Liver (tissue), 8 donors: ENCODE measurements at regions not wholly inside any gene's neighbourhood (a gene's known extent, or its start where the extent isn't known, plus 50 kb on each side); places are given as distances from the start of the nearest gene placed in this dataset.

Experiments used
- DNase-seq: peaks from one replicate; pipeline ENCODE4 v3.0.0-alpha.2; 2017; ENCODE audit warnings: low spot score
- H3K27ac ChIP-seq, 2 donors: one replicate each; pipeline ENCODE4 v1.7.0; 2013; ENCODE audit warnings: inconsistent platforms in 2 of 2, low read length in 2 of 2, control low read depth in 1 of 2, low read depth in 1 of 2, mild to moderate bottlenecking in 1 of 2
- H3K27me3 ChIP-seq, 4 donors: one replicate each; pipeline versions ENCODE4 v1.6.1 to v1.7.0; 2013; ENCODE audit warnings: low read length in 3 of 4, inconsistent platforms in 1 of 4, mild to moderate bottlenecking in 1 of 4, moderate library complexity in 1 of 4; ENCODE audit not compliant: control insufficient read depth in 4 of 4, insufficient read depth in 4 of 4
- H3K36me3 ChIP-seq, 4 donors: one replicate each; pipeline versions ENCODE4 v1.6.1 to v1.7.0; 2013; ENCODE audit warnings: low read length in 3 of 4, mild to moderate bottlenecking in 3 of 4, low read depth in 1 of 4, moderate library complexity in 1 of 4; ENCODE audit not compliant: control insufficient read depth in 4 of 4, insufficient read depth in 3 of 4
- H3K4me1 ChIP-seq, 4 donors: one replicate each; pipeline versions ENCODE4 v1.6.1 to v1.7.0; 2013; ENCODE audit warnings: low read length in 3 of 4, mild to moderate bottlenecking in 3 of 4, moderate library complexity in 1 of 4; ENCODE audit not compliant: control insufficient read depth in 4 of 4, insufficient read depth in 4 of 4
- H3K4me3 ChIP-seq, 3 donors: one replicate each; pipeline versions ENCODE4 v1.6.1 to v1.7.0; 2013; ENCODE audit warnings: low read length in 3 of 3, control low read depth in 1 of 3, low read depth in 1 of 3, mild to moderate bottlenecking in 1 of 3
- H3K9ac ChIP-seq, 2 donors: one replicate each; pipeline ENCODE4 v1.7.0; 2013; ENCODE audit warnings: low read length in 2 of 2, mild to moderate bottlenecking in 2 of 2, moderate library complexity in 2 of 2, control low read depth in 1 of 2, low read depth in 1 of 2
- H3K9me3 ChIP-seq, 4 donors: one replicate each; pipeline versions ENCODE4 v1.6.1 to v1.7.0; 2013; ENCODE audit warnings: low read length in 3 of 4; ENCODE audit not compliant: control insufficient read depth in 4 of 4
- ATF3 ChIP-seq: IDR thresholded peaks from 2 replicates; pipeline ENCODE4 v1.6.1; 2016; ENCODE audit warnings: antibody characterized with exemption
- CTCF ChIP-seq: fragments of 150-350 bp; IDR thresholded peaks from 2 replicates; pipeline ENCODE4 v1.5.1; 2017; ENCODE audit warnings: improper control_type of control experiment, low read depth, low read length; ENCODE audit not compliant: missing input control
- EGR1 ChIP-seq, 2 donors: IDR thresholded peaks; 2 replicates each; pipeline ENCODE4 v1.6.1; 2016 to 2018; ENCODE audit warnings: antibody characterized with exemption in 2 of 2, low read depth in 2 of 2
- FOXA1 ChIP-seq: IDR thresholded peaks from 2 replicates; pipeline ENCODE4 v1.6.1; 2016; ENCODE audit warnings: antibody characterized with exemption
- FOXA2 ChIP-seq: IDR thresholded peaks from 2 replicates; pipeline ENCODE4 v1.6.1; 2016; ENCODE audit warnings: antibody characterized with exemption
- GABPA ChIP-seq, 2 donors: IDR thresholded peaks in 1 of 2; conservative IDR thresholded peaks in 1 of 2; 2 replicates each; pipeline ENCODE4 v1.6.1; 2016; ENCODE audit warnings: antibody characterized with exemption in 2 of 2, mild to moderate bottlenecking in 1 of 2, moderate library complexity in 1 of 2
- HNF4G ChIP-seq: IDR thresholded peaks from 2 replicates; pipeline ENCODE4 v1.6.1; 2016; ENCODE audit warnings: antibody characterized with exemption
- JUND ChIP-seq, 2 donors: IDR thresholded peaks; 2 replicates each; pipeline ENCODE4 v1.6.1; 2016; ENCODE audit warnings: antibody characterized with exemption in 2 of 2
- MAX ChIP-seq: IDR thresholded peaks from 2 replicates; pipeline ENCODE4 v1.6.1; 2016; ENCODE audit warnings: antibody characterized with exemption
- NR2F2 ChIP-seq: IDR thresholded peaks from 2 replicates; pipeline ENCODE4 v1.6.1; 2016; ENCODE audit warnings: antibody characterized with exemption
- RAD21 ChIP-seq, 2 donors: IDR thresholded peaks; 2 replicates each; pipeline ENCODE4 v1.6.1; 2016; ENCODE audit warnings: antibody characterized with exemption in 2 of 2, mild to moderate bottlenecking in 2 of 2
- REST ChIP-seq: IDR thresholded peaks from 2 replicates; pipeline ENCODE4 v1.6.1; 2016; ENCODE audit warnings: antibody characterized with exemption, mild to moderate bottlenecking
- RXRA ChIP-seq, 2 donors: IDR thresholded peaks; 2 replicates each; pipeline ENCODE4 v1.6.1; 2017 to 2018; ENCODE audit warnings: antibody characterized with exemption in 2 of 2, mild to moderate bottlenecking in 1 of 2
- SP1 ChIP-seq: IDR thresholded peaks from 2 replicates; pipeline ENCODE4 v1.6.1; 2018; ENCODE audit warnings: antibody characterized with exemption, mild to moderate bottlenecking
- TAF1 ChIP-seq: conservative IDR thresholded peaks from 2 replicates; pipeline ENCODE4 v1.6.1; 2016; ENCODE audit warnings: antibody characterized with exemption, mild to moderate bottlenecking
- YY1 ChIP-seq: IDR thresholded peaks from 2 replicates; pipeline ENCODE4 v1.6.1; 2016; ENCODE audit warnings: antibody characterized with exemption, mild to moderate bottlenecking
- ZBTB33 ChIP-seq: IDR thresholded peaks from 2 replicates; pipeline ENCODE4 v1.6.1; 2016; ENCODE audit warnings: antibody characterized with exemption
- WGBS: extraction: QIAGEN DNeasy Blood & Tissue Kit; methylation state at CpG from one replicate; pipeline ENCODE4 v1.1.7; 2013; 5-methylcytosine and 5-hydroxymethylcytosine counted together
- donor health status: healthy.
- donor health status: healthy.
- donor health status: healthy.
- donor health status: healthy.
- donor health status: healthy.

- 90% methylated on average over 6 of the region's 6 CpGs for WGBS
- Histone ChIP-seq H3K9me3 (no peaks in the 10 kb centered on the region), H3K27me3 (no peaks in the 10 kb centered on the region)
Observed at GRCh38 chr6:164016056-164016455, 601.5 kb downstream of the QKI start.

More at GRCh38 chr6:164016056-164016455, 601.5 kb downstream of the QKI start:
- no peaks in the 10 kb centered on the region for H3K4me1 ChIP-seq
- DNase-seq, result no peak
- no peak overlapping the region for H3K4me3 ChIP-seq
- no peak overlapping the region for H3K9ac ChIP-seq
- no peaks in the 10 kb centered on the region for H3K36me3 ChIP-seq
- TF ChIP-seq FOXA1 (no peak), RXRA (IDR thresholded peaks at IDR 0.05) (no peak), CTCF (no peak), MAX (no peak), HNF4G (no peak), ATF3 (no peak), YY1 (no peak), GABPA (IDR thresholded peaks at IDR 0.05 in 1 of 2, conservative IDR thresholded peaks at IDR 0.05 in 1 of 2) (no peak), FOXA2 (no peak), RAD21 (IDR thresholded peaks at IDR 0.05) (no peak), ZBTB33 (no peak), SP1 (no peak), JUND (IDR thresholded peaks at IDR 0.05) (no peak), NR2F2 (no peak), REST (no peak), EGR1 (IDR thresholded peaks at IDR 0.05; ENCODE audit: low read depth in 2 of 2) (no peak), TAF1 (no peak)
- no peak overlapping the region for H3K27ac ChIP-seq
